ENCODE measurements at regions not wholly inside any gene's neighbourhood (a gene's known extent, or its start where the extent isn't known, plus 50 kb on each side); places are given as distances from the start of the nearest gene placed in this dataset.

DNA sequence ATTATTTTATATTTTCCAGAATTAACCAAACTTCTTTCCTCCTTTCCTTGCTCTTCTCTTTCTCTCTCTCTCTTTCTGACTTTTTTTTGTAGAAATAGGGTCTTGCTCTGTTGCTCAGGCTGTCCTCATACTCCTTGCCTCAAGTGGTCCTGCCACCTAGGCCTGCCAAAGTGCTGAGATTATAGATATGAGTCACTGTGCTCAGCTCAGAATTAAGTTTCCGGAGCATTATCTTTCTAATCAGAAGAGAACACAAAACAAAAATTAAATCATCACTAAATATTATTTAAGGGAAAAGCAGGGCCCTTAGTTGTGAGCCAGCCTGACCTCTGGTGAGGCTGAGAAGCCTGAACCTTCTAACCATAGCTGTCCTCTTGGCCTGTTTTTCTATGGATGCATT lies 168.2 kb downstream of the SOX2 start:
- DNase-seq, result no peak
- H3K27ac Mint-ChIP-seq, result no peak overlapping the region
- ChIA-PET CTCF (no interaction called here), POLR2A (no interaction called here)
- no peaks in the 10 kb centered on the region for H3K4me1 Mint-ChIP-seq
- no peak overlapping the region for H3K4me3 Mint-ChIP-seq
- H3K27me3 Mint-ChIP-seq, result no peaks in the 10 kb centered on the region
- H3K36me3 Mint-ChIP-seq (ENCODE audit: low read depth), result no peaks in the 10 kb centered on the region
- H3K9me3 Mint-ChIP-seq, result no peaks in the 10 kb centered on the region

DNA sequence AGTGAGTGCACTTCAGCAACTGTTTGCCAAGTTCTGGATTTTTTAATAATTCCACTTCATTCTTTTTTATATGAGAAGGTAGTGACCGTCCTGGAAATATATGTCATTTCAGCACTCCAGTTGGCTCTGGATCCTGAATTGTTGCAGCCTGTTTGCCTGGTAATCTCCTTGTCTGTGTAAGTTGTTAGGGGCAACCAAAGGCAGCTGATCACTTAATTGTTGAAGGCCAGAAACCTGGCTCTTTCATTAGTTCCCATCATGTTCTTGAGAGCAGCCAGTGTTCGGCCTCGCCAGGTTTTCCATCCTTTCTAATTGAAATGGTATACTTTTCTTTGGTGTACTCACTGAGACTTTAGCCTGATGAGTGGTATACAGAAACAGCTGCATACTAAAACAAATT lies 168.6 kb downstream of the SOX2 start:
- Mint-ChIP-seq H3K27me3 (no peaks in the 10 kb centered on the region), H3K36me3 (ENCODE audit: low read depth) (no peaks in the 10 kb centered on the region), H3K9me3 (no peaks in the 10 kb centered on the region), H3K27ac (no peak overlapping the region), H3K4me1 (no peaks in the 10 kb centered on the region), H3K4me3 (no peak overlapping the region)
- ChIA-PET POLR2A (no interaction called here), CTCF (no interaction called here)
- no peak for DNase-seq

- Mint-ChIP-seq H3K9me3 (no peaks in the 10 kb centered on the region), H3K4me3 (no peak overlapping the region), H3K4me1 (no peaks in the 10 kb centered on the region), H3K27ac (no peak overlapping the region), H3K27me3 (no peaks in the 10 kb centered on the region), H3K36me3 (ENCODE audit: low read depth) (no peaks in the 10 kb centered on the region)
- no peak for DNase-seq
- POLR2A ChIA-PET, result no interaction called here
- CTCF ChIA-PET, result no interaction called here
Measured at GRCh38 chr3:181881749-181882148, 170.0 kb downstream of the SOX2 start.

DNA sequence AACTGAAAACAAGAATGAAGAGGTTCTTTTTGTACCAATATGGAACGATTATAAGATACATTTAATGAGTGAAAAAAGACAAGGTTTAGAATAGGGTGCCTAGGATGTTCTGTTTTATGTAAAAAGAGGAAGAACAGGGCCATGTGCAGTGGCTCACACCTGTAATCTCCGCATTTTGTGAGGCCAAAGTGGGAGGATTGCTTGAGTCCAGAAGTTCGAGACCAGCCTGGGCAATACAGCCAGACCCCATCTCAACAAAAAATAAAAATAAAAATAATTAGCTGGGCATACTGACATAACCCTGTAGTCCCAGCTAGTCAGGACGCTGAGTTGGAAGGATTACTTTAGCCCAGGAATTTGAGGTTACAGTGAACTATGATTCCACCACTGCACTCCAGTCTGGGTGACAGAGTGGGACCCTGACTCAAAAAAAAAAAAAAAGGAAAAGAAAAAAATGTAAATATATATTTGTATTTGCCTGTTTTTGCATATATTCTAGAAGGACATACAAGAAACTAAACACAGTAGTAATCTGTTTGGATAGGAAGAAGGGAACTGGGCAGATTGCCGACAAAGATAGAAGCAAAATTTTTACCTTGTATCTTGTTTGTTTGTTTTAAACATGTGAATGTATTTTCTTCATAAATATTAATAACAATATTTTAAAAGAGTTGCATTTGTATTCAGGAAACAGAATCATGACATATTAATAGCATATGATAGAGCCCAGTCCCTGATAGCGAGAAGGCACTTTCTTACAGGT lies 174.3 kb downstream of the SOX2 start:
- no peaks in the 10 kb centered on the region for H3K36me3 Mint-ChIP-seq (ENCODE audit: low read depth)
- DNase-seq, result no peak
- H3K4me3 Mint-ChIP-seq, result no peak overlapping the region
- H3K27ac Mint-ChIP-seq, result no peak overlapping the region
- ChIA-PET POLR2A (no interaction called here), CTCF (no interaction called here)
- H3K9me3 Mint-ChIP-seq, result no peaks in the 10 kb centered on the region
- H3K4me1 Mint-ChIP-seq, result no peaks in the 10 kb centered on the region
- no peaks in the 10 kb centered on the region for H3K27me3 Mint-ChIP-seq

DNA sequence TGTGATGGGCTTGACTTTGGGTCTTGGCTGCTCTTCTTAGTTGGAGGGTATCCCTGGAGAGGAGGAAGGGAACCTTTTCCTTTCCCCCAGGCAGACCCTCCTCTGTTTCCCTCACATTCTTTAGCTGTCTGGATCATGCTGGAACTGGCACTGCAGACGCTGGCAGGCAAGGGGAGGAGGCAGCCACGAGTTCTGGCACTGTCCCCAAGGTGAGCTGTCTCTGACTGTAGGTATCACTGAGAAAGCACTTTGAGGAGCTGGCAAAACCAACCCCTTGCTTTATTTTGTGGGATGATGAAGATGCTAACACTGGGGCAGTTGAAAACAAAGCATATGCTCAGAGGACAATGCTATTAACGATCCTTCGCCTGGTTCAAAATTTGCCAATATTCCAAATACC lies 175.0 kb downstream of the SOX2 start:
- POLR2A ChIA-PET, result no interaction called here
- H3K27ac Mint-ChIP-seq, result no peak overlapping the region
- H3K36me3 Mint-ChIP-seq (ENCODE audit: low read depth), result no peaks in the 10 kb centered on the region
- CTCF ChIA-PET, result no interaction called here
- no peaks in the 10 kb centered on the region for H3K4me1 Mint-ChIP-seq
- H3K27me3 Mint-ChIP-seq, result no peaks in the 10 kb centered on the region
- no peak for DNase-seq
- H3K9me3 Mint-ChIP-seq, result no peaks in the 10 kb centered on the region
- H3K4me3 Mint-ChIP-seq, result no peak overlapping the region

DNA sequence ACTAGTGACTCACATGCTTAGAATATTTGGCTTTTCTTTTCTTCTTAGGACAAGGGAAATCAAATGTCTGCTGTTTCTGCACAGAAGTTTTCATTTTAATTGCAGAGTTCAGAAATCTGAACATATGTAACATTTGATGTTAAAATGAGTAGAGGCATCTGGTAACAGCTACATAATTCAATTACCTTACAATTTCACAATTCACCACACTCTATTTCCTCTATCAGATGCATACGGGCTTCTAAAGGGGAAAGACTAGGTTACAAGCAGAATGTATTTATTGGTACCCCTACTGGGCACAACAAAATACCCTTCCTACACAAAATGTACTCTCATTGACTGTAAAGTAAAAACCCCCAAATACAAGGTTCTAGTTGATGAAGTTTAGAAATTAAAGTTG lies 176.0 kb downstream of the SOX2 start:
- Mint-ChIP-seq H3K4me1 (no peaks in the 10 kb centered on the region), H3K36me3 (ENCODE audit: low read depth) (no peaks in the 10 kb centered on the region), H3K9me3 (no peaks in the 10 kb centered on the region), H3K4me3 (no peak overlapping the region), H3K27me3 (no peaks in the 10 kb centered on the region), H3K27ac (no peak overlapping the region)
- POLR2A ChIA-PET, result no interaction called here
- CTCF ChIA-PET, result no interaction called here
- no peak for DNase-seq

- Mint-ChIP-seq H3K27me3 (no peaks in the 10 kb centered on the region), H3K4me1 (no peaks in the 10 kb centered on the region)
Measured at GRCh38 chr3:181888234-181888633, 176.5 kb downstream of the SOX2 start.

DNA sequence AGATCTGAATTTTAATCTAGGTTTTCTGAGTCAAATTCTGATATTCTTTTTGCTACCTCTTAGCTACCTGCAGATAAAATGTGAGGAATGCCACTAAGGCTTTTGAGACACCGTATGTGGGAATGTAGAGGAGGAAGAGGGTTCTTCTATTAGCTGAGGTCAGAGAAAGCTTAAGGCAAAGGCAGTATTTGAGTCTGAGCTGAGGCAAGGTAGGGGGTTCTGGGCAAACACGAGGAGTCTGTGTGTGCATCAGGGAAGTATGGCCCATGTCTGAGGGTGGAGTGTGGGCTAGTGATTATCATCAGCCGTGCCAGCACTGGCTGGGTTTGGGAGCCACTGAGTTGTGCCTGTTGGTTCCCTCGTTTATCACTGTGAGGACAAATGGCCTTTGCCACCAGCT lies 181.1 kb downstream of the SOX2 start:
- no peak overlapping the region for H3K27ac Mint-ChIP-seq
- H3K4me3 Mint-ChIP-seq, result no peak overlapping the region
- CTCF ChIA-PET, result no interaction called here
- POLR2A ChIA-PET, result no interaction called here
- H3K27me3 Mint-ChIP-seq, result no peaks in the 10 kb centered on the region
- no peaks in the 10 kb centered on the region for H3K36me3 Mint-ChIP-seq (ENCODE audit: low read depth)
- no peaks in the 10 kb centered on the region for H3K9me3 Mint-ChIP-seq
- no peaks in the 10 kb centered on the region for H3K4me1 Mint-ChIP-seq
- no peak for DNase-seq

More at GRCh38 chr3:181888234-181888633, 176.5 kb downstream of the SOX2 start:
- no peak overlapping the region for H3K27ac Mint-ChIP-seq
- CTCF ChIA-PET, result no interaction called here
- no peak overlapping the region for H3K4me3 Mint-ChIP-seq
- H3K9me3 Mint-ChIP-seq, result no peaks in the 10 kb centered on the region
- POLR2A ChIA-PET, result no interaction called here
- H3K36me3 Mint-ChIP-seq (ENCODE audit: low read depth), result no peaks in the 10 kb centered on the region
- no peak for DNase-seq

GRCh38 chr3:181896605-181897004 lies 184.9 kb downstream of the SOX2 start:
- Mint-ChIP-seq H3K9me3 (no peaks in the 10 kb centered on the region), H3K4me1 (no peaks in the 10 kb centered on the region), H3K36me3 (ENCODE audit: low read depth) (no peaks in the 10 kb centered on the region), H3K4me3 (no peak overlapping the region), H3K27ac (no peak overlapping the region), H3K27me3 (no peaks in the 10 kb centered on the region)
- DNase-seq, result no peak
- ChIA-PET CTCF (no interaction called here), POLR2A (no interaction called here)

GRCh38 chr3:181899702-181900101 lies 188.0 kb downstream of the SOX2 start:
- ChIA-PET POLR2A (no interaction called here), CTCF (no interaction called here)
- no peaks in the 10 kb centered on the region for H3K9me3 Mint-ChIP-seq
- no peaks in the 10 kb centered on the region for H3K27me3 Mint-ChIP-seq
- no peaks in the 10 kb centered on the region for H3K36me3 Mint-ChIP-seq (ENCODE audit: low read depth)
- H3K27ac Mint-ChIP-seq, result no peak overlapping the region
- no peaks in the 10 kb centered on the region for H3K4me1 Mint-ChIP-seq
- no peak for DNase-seq
- no peak overlapping the region for H3K4me3 Mint-ChIP-seq

GRCh38 chr3:181901626-181902025 lies 189.9 kb downstream of the SOX2 start:
- CTCF ChIA-PET, result no interaction called here
- Mint-ChIP-seq H3K4me1 (no peaks in the 10 kb centered on the region), H3K4me3 (no peak overlapping the region), H3K27ac (no peak overlapping the region), H3K27me3 (no peaks in the 10 kb centered on the region), H3K9me3 (no peaks in the 10 kb centered on the region), H3K36me3 (ENCODE audit: low read depth) (no peaks in the 10 kb centered on the region)
- POLR2A ChIA-PET, result no interaction called here
- DNase-seq, result no peak

GRCh38 chr3:181906338-181906737 lies 194.6 kb downstream of the SOX2 start:
- Mint-ChIP-seq H3K27ac (no peak overlapping the region), H3K4me1 (no peaks in the 10 kb centered on the region), H3K27me3 (no peaks in the 10 kb centered on the region), H3K4me3 (no peak overlapping the region), H3K9me3 (no peaks in the 10 kb centered on the region), H3K36me3 (ENCODE audit: low read depth) (no peaks in the 10 kb centered on the region)
- ChIA-PET CTCF (no interaction called here), POLR2A (no interaction called here)
- DNase-seq, result no peak

- POLR2A ChIA-PET, result no interaction called here
Measured at GRCh38 chr3:181909241-181909640, 197.5 kb downstream of the SOX2 start.

GRCh38 chr3:181912384-181912783 lies 200.7 kb downstream of the SOX2 start:
- POLR2A ChIA-PET, result no interaction called here
- no peaks in the 10 kb centered on the region for H3K36me3 Mint-ChIP-seq (ENCODE audit: low read depth)
- H3K27me3 Mint-ChIP-seq, result no peaks in the 10 kb centered on the region

More at GRCh38 chr3:181909241-181909640, 197.5 kb downstream of the SOX2 start:
- DNase-seq, result no peak
- Mint-ChIP-seq H3K36me3 (ENCODE audit: low read depth) (no peaks in the 10 kb centered on the region), H3K4me1 (no peaks in the 10 kb centered on the region), H3K4me3 (no peak overlapping the region), H3K27me3 (no peaks in the 10 kb centered on the region), H3K9me3 (no peaks in the 10 kb centered on the region), H3K27ac (no peak overlapping the region)
- CTCF ChIA-PET, result no interaction called here

More at GRCh38 chr3:181912384-181912783, 200.7 kb downstream of the SOX2 start:
- H3K4me3 Mint-ChIP-seq, result no peak overlapping the region
- CTCF ChIA-PET, result interaction anchor here (0.8 kb wide), 1 partner anchor 294 kb away, joined by 3 read pairs; no protein-coding TSS in a partner anchor
- H3K9me3 Mint-ChIP-seq, result no peaks in the 10 kb centered on the region
- no peak for DNase-seq
- H3K27ac Mint-ChIP-seq, result no peak overlapping the region
- H3K4me1 Mint-ChIP-seq, result no peaks in the 10 kb centered on the region

Measured in activated CD4-positive, alpha-beta T cell treated with anti-CD3 and anti-CD28 coated beads, Interleukin-2, amount 10 ng/mL, durations not matched to agents 7 days and 5 days (primary cell).